SK-N-SH treated with all-trans-retinoic acid at 6 μM for 48 hours (cell line): ENCODE measurements at regions not wholly inside any gene's neighbourhood (a gene's known extent, or its start where the extent isn't known, plus 50 kb on each side); places are given as distances from the start of the nearest gene placed in this dataset.

Experiments
- ARNTL ChIP-seq: fragments of 450-650 bp; formaldehyde crosslinking; IDR thresholded peaks from 2 replicates; pipeline ENCODE4 v1.5.0; 2020; ENCODE audit warnings: low read depth, mild to moderate bottlenecking, moderate library complexity, borderline replicate concordance
- GLIS3 ChIP-seq: fragments of 250-450 bp; sonication (Bioruptor Pico); IDR thresholded peaks from 2 replicates; pipeline ENCODE4 v1.5.0; 2020; ENCODE audit warnings: mild to moderate bottlenecking, moderate library complexity
- ISL1 ChIP-seq: fragments of 250-450 bp; sonication (Bioruptor Pico); IDR thresholded peaks from 2 replicates; pipeline ENCODE4 v2.1.2; 2022; ENCODE audit warnings: mild to moderate bottlenecking, moderate library complexity
- PPARA ChIP-seq: fragments of 250-450 bp; sonication (Bioruptor Pico); IDR thresholded peaks from 2 replicates; pipeline ENCODE4 v1.5.0; 2020; ENCODE audit warnings: mild to moderate bottlenecking, borderline replicate concordance
- TOX ChIP-seq: fragments of 250-450 bp; sonication (Bioruptor Pico); IDR thresholded peaks from 2 replicates; pipeline ENCODE4 v1.8.0; 2021; ENCODE audit warnings: mild to moderate bottlenecking, moderate library complexity, borderline replicate concordance
- ZC3H10 ChIP-seq: fragments of 250-450 bp; sonication (Bioruptor Pico); IDR thresholded peaks from 2 replicates; pipeline ENCODE4 v1.5.1; 2021; ENCODE audit warnings: mild to moderate bottlenecking, moderate library complexity
- ZFP3 ChIP-seq: fragments of 250-450 bp; sonication (Bioruptor Pico); IDR thresholded peaks from 2 replicates; pipeline ENCODE4 v1.5.0; 2020; ENCODE audit warnings: mild to moderate bottlenecking, moderate library complexity
- ZFP30 ChIP-seq: fragments of 450-650 bp; formaldehyde crosslinking; IDR thresholded peaks from 2 replicates; pipeline ENCODE4 v1.5.0; 2022; ENCODE audit warnings: mild to moderate bottlenecking, moderate library complexity
- ZNF565 ChIP-seq: fragments of 450-650 bp; formaldehyde crosslinking; conservative IDR thresholded peaks from 2 replicates; pipeline ENCODE4 v1.5.0; 2020; ENCODE audit warnings: low read depth, mild to moderate bottlenecking, moderate library complexity
- ZNF8 ChIP-seq: fragments of 450-650 bp; formaldehyde crosslinking; IDR thresholded peaks from 2 replicates; pipeline ENCODE4 v1.5.0; 2020; ENCODE audit warnings: mild to moderate bottlenecking, moderate library complexity
- TF ChIP-seq, protein P1 (sequence below): fragments of 250-450 bp; sonication (Bioruptor Pico); IDR thresholded peaks from 2 replicates; pipeline ENCODE4 v1.5.0; 2020; ENCODE audit warnings: mild to moderate bottlenecking, moderate library complexity
- TF ChIP-seq, protein P2 (sequence below): fragments of 250-450 bp; sonication (Bioruptor Pico); IDR thresholded peaks from 2 replicates; pipeline ENCODE4 v1.5.1; 2021; ENCODE audit warnings: mild to moderate bottlenecking, moderate library complexity
- TF ChIP-seq, protein P3 (sequence below): fragments of 250-450 bp; sonication (Bioruptor Pico); IDR thresholded peaks from 2 replicates; pipeline ENCODE4 v1.8.0; 2020; ENCODE audit warnings: mild to moderate bottlenecking, moderate library complexity, borderline replicate concordance
- TF ChIP-seq, protein P4 (sequence below): fragments of 250-450 bp; sonication (Bioruptor Pico); IDR thresholded peaks from 2 replicates; pipeline ENCODE4 v1.8.0; 2021; ENCODE audit warnings: low read depth, mild to moderate bottlenecking, moderate library complexity, borderline replicate concordance

DNA sequence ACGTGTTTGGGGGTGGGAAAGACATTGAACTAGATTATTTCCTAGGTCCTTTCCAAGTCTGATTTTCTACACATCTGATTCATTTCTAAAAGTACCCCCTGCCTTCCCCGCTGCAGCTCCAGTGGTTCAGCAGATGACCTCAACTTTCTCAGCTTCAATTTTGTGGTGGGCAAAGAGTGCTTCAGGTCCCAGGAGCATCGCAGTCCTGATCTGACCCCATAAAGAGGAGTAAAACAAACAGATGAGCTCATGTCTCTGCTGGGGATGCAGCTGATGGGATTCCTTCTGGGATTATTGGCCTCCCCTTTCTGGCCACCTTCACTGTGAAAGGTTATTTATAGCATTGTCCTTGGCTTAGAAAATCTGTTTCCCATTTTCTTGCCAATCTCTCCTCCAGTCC, 337.0 kb upstream of the PLXNA2 start:
- no peak for TF ChIP-seq ZFP30
- TF ChIP-seq, protein P1, sequence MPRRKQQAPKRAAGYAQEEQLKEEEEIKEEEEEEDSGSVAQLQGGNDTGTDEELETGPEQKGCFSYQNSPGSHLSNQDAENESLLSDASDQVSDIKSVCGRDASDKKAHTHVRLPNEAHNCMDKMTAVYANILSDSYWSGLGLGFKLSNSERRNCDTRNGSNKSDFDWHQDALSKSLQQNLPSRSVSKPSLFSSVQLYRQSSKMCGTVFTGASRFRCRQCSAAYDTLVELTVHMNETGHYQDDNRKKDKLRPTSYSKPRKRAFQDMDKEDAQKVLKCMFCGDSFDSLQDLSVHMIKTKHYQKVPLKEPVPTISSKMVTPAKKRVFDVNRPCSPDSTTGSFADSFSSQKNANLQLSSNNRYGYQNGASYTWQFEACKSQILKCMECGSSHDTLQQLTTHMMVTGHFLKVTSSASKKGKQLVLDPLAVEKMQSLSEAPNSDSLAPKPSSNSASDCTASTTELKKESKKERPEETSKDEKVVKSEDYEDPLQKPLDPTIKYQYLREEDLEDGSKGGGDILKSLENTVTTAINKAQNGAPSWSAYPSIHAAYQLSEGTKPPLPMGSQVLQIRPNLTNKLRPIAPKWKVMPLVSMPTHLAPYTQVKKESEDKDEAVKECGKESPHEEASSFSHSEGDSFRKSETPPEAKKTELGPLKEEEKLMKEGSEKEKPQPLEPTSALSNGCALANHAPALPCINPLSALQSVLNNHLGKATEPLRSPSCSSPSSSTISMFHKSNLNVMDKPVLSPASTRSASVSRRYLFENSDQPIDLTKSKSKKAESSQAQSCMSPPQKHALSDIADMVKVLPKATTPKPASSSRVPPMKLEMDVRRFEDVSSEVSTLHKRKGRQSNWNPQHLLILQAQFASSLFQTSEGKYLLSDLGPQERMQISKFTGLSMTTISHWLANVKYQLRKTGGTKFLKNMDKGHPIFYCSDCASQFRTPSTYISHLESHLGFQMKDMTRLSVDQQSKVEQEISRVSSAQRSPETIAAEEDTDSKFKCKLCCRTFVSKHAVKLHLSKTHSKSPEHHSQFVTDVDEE (CRISPR knock-in tag): no peak
- TF ChIP-seq GLIS3 (CRISPR knock-in tag): no peak
- TF ChIP-seq, protein P2, sequence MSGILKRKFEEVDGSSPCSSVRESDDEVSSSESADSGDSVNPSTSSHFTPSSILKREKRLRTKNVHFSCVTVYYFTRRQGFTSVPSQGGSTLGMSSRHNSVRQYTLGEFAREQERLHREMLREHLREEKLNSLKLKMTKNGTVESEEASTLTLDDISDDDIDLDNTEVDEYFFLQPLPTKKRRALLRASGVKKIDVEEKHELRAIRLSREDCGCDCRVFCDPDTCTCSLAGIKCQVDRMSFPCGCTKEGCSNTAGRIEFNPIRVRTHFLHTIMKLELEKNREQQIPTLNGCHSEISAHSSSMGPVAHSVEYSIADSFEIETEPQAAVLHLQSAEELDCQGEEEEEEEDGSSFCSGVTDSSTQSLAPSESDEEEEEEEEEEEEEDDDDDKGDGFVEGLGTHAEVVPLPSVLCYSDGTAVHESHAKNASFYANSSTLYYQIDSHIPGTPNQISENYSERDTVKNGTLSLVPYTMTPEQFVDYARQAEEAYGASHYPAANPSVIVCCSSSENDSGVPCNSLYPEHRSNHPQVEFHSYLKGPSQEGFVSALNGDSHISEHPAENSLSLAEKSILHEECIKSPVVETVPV (CRISPR knock-in tag): no peak
- TF ChIP-seq ZNF565 (CRISPR knock-in tag): no peak
- TF ChIP-seq, protein P3, sequence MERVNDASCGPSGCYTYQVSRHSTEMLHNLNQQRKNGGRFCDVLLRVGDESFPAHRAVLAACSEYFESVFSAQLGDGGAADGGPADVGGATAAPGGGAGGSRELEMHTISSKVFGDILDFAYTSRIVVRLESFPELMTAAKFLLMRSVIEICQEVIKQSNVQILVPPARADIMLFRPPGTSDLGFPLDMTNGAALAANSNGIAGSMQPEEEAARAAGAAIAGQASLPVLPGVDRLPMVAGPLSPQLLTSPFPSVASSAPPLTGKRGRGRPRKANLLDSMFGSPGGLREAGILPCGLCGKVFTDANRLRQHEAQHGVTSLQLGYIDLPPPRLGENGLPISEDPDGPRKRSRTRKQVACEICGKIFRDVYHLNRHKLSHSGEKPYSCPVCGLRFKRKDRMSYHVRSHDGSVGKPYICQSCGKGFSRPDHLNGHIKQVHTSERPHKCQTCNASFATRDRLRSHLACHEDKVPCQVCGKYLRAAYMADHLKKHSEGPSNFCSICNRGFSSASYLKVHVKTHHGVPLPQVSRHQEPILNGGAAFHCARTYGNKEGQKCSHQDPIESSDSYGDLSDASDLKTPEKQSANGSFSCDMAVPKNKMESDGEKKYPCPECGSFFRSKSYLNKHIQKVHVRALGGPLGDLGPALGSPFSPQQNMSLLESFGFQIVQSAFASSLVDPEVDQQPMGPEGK (CRISPR knock-in tag): no peak
- TF ChIP-seq, protein P4, sequence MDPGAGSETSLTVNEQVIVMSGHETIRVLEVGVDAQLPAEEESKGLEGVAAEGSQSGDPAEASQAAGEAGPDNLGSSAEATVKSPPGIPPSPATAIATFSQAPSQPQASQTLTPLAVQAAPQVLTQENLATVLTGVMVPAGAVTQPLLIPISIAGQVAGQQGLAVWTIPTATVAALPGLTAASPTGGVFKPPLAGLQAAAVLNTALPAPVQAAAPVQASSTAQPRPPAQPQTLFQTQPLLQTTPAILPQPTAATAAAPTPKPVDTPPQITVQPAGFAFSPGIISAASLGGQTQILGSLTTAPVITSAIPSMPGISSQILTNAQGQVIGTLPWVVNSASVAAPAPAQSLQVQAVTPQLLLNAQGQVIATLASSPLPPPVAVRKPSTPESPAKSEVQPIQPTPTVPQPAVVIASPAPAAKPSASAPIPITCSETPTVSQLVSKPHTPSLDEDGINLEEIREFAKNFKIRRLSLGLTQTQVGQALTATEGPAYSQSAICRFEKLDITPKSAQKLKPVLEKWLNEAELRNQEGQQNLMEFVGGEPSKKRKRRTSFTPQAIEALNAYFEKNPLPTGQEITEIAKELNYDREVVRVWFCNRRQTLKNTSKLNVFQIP (CRISPR knock-in tag): no peak
- TF ChIP-seq ARNTL (CRISPR knock-in tag): no peak
- no peak for TF ChIP-seq ZFP3
- TF ChIP-seq ZNF8 (CRISPR knock-in tag): no peak
- no peak for TF ChIP-seq PPARA (CRISPR knock-in tag)
- no peak for TF ChIP-seq ZC3H10 (CRISPR knock-in tag)
- TF ChIP-seq ISL1 (CRISPR knock-in tag): no peak
- TF ChIP-seq TOX (CRISPR knock-in tag): no peak
